ENCODE measurements at regions not wholly inside any gene's neighbourhood (a gene's known extent, or its start where the extent isn't known, plus 50 kb on each side); places are given as distances from the start of the nearest gene placed in this dataset.

DNA sequence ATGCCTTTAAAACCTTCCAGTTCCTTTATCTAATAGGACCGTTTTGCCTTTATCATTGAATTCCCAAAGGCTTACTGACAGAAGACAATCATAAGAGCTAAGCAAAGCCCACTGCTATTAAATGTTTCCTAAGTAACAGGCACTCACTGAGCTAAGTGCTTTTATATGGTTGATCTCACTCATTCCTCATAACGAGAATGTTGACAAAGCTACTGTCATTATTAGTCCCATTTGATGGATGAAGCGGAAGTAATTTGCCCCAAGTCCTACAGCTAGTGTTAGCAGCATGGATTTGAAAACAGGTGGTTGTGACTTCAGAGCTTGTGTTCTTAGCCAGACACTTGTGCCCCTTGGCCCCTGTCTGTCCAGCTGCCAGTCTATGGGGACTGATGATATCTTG is 134.8 kb upstream of the SERPINE2 start (continued):
- no peak for TF ChIP-seq KDM5A (IDR thresholded peaks at IDR 0.05; ENCODE audit: low read length)
- TF ChIP-seq, protein P1, sequence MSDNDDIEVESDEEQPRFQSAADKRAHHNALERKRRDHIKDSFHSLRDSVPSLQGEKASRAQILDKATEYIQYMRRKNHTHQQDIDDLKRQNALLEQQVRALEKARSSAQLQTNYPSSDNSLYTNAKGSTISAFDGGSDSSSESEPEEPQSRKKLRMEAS (IDR thresholded peaks at IDR 0.05) = no peak
